Gastroesophageal sphincter (tissue), 4 donors: ENCODE measurements at regions not wholly inside any gene's neighbourhood (a gene's known extent, or its start where the extent isn't known, plus 50 kb on each side); places are given as distances from the start of the nearest gene placed in this dataset.

Source experiments
- ATAC-seq: fragments of 150-250 bp; one replicate; pipeline ENCODE4 v1.9.1; 2016; ENCODE audit warnings: mild to moderate bottlenecking, moderate library complexity
- H3K27ac ChIP-seq, 4 donors: fragments of 200-600 bp; sonication (generic) in 3 of 4; 1 replicate in 3 of 4; 2 replicates in 1 of 4; pipeline ENCODE4 v1.5.1; 2016 to 2019
- H3K27me3 ChIP-seq: fragments of 200-600 bp; sonication (generic); one replicate; pipeline ENCODE4 v1.5.1; 2019
- H3K36me3 ChIP-seq, 2 donors: fragments of 200-600 bp; sonication (generic); one replicate each; pipeline ENCODE4 v1.5.1; 2019; ENCODE audit warnings: control low read depth in 1 of 2
- H3K4me1 ChIP-seq, 3 donors: fragments of 200-600 bp; sonication (generic); 1 replicate in 2 of 3; 2 replicates in 1 of 3; pipeline ENCODE4 v1.5.1; 2016 to 2019; ENCODE audit warnings: control low read depth in 2 of 3
- H3K4me3 ChIP-seq, 2 donors: fragments of 200-600 bp; sonication (generic); one replicate each; pipeline ENCODE4 v1.5.1; 2019; ENCODE audit warnings: mild to moderate bottlenecking in 1 of 2, moderate library complexity in 1 of 2
- H3K9me3 ChIP-seq, 3 donors: fragments of 200-600 bp; sonication (generic); one replicate each; pipeline ENCODE4 v1.5.1; 2017 to 2019; ENCODE audit warnings: control low read depth in 2 of 3
- CTCF ChIP-seq, 4 experiments: fragments of 200-600 bp in 2 of 4; fragments of 450-650 bp in 2 of 4; sonication (generic) in 1 of 4; IDR thresholded peaks; one replicate each; pipeline ENCODE4 v1.5.1; 2017 to 2019; ENCODE audit warnings: antibody characterized with exemption in 4 of 4, mild to moderate bottlenecking in 2 of 4, moderate library complexity in 2 of 4
- EP300 ChIP-seq: sonication (generic); formaldehyde crosslinking; IDR thresholded peaks from one replicate; pipeline ENCODE4 v1.6.1; 2017; ENCODE audit warnings: antibody characterized with exemption, mild to moderate bottlenecking
- POLR2A ChIP-seq, 2 donors: fragments of 450-650 bp; IDR thresholded peaks; one replicate each; pipeline ENCODE4 v1.6.1; 2017; ENCODE audit warnings: antibody characterized with exemption in 2 of 2, mild to moderate bottlenecking in 2 of 2, moderate library complexity in 1 of 2
- POLR2AphosphoS5 ChIP-seq: sonication (generic); formaldehyde crosslinking; IDR thresholded peaks from one replicate; pipeline ENCODE4 v1.6.1; 2017; ENCODE audit warnings: antibody characterized with exemption
- WGBS, 2 donors: methylation state at CpG; one replicate each; pipeline ENCODE4 v1.1.5; 2018; ENCODE audit warnings: low coverage in 1 of 2; 5-methylcytosine and 5-hydroxymethylcytosine counted together

- WGBS, 2 donors = 56 to 87% methylated on average over 1 to 5 of the region's 5 CpGs
- ATAC-seq = no peak
These were observed 324.8 kb downstream of the C12orf50 start for GRCh38 chr12:87704374-87704773.

GRCh38 chr12:87690236-87690810, 338.9 kb downstream of the C12orf50 start:
- Histone ChIP-seq H3K27ac (no peak overlapping the region), H3K4me3 (no peak overlapping the region), H3K36me3 (no peaks in the 10 kb centered on the region), H3K27me3 (no peaks in the 10 kb centered on the region), H3K9me3 (no peaks in the 10 kb centered on the region), H3K4me1 (peaks cover 0 to 7% (median 0%) of the 10 kb centered on the region in 3 donors)
- TF ChIP-seq CTCF (IDR thresholded peaks at IDR 0.05) = no peak
- no peak for TF ChIP-seq EP300
- TF ChIP-seq POLR2A (IDR thresholded peaks at IDR 0.05) = no peak
- no peak for TF ChIP-seq POLR2AphosphoS5
- 76 to 88% methylated on average over 7 of the region's 7 CpGs for WGBS, 2 donors
- no peak for ATAC-seq

More at GRCh38 chr12:87704374-87704773, 324.8 kb downstream of the C12orf50 start:
- no peaks in the 10 kb centered on the region for H3K27me3 ChIP-seq
- no peaks in the 10 kb centered on the region for H3K36me3 ChIP-seq
- TF ChIP-seq EP300 (no peak), POLR2AphosphoS5 (no peak), POLR2A (IDR thresholded peaks at IDR 0.05) (no peak), CTCF (IDR thresholded peaks at IDR 0.05) (no peak)
- no peaks in the 10 kb centered on the region for H3K4me1 ChIP-seq
- no peak overlapping the region for H3K27ac ChIP-seq
- H3K9me3 ChIP-seq = peaks cover 0 to 8% (median 0%) of the 10 kb centered on the region in 3 donors
- H3K4me3 ChIP-seq = no peak overlapping the region

GRCh38 chr12:87689196-87689595, 340.0 kb downstream of the C12orf50 start:
- WGBS, 2 donors = 63 to 79% methylated on average over 2 of the region's 2 CpGs
- Histone ChIP-seq H3K36me3 (no peaks in the 10 kb centered on the region), H3K4me3 (no peak overlapping the region), H3K27ac (no peak overlapping the region), H3K27me3 (no peaks in the 10 kb centered on the region), H3K9me3 (no peaks in the 10 kb centered on the region), H3K4me1 (peaks cover 0 to 7% (median 0%) of the 10 kb centered on the region in 3 donors)
- ATAC-seq = no peak
- TF ChIP-seq POLR2AphosphoS5 = no peak
- no peak for TF ChIP-seq POLR2A (IDR thresholded peaks at IDR 0.05)
- TF ChIP-seq EP300 = no peak
- TF ChIP-seq CTCF (IDR thresholded peaks at IDR 0.05) = no peak

GRCh38 chr12:87687362-87687761, 341.8 kb downstream of the C12orf50 start:
- no peak overlapping the region for H3K27ac ChIP-seq
- H3K4me1 ChIP-seq = peaks cover 0 to 7% (median 0%) of the 10 kb centered on the region in 3 donors
- no peaks in the 10 kb centered on the region for H3K36me3 ChIP-seq
- no peak overlapping the region for H3K4me3 ChIP-seq
- WGBS, 2 donors = 7 to 8% methylated on average over 4 to 6 of the region's 6 CpGs
- H3K27me3 ChIP-seq = no peaks in the 10 kb centered on the region
- H3K9me3 ChIP-seq = no peaks in the 10 kb centered on the region
- TF ChIP-seq CTCF (IDR thresholded peaks at IDR 0.05) (no peak), POLR2AphosphoS5 (no peak), POLR2A (IDR thresholded peaks at IDR 0.05) (no peak), EP300 (no peak)
- no peak for ATAC-seq

- no peak overlapping the region for H3K27ac ChIP-seq
- no peaks in the 10 kb centered on the region for H3K27me3 ChIP-seq
- TF ChIP-seq POLR2A (IDR thresholded peaks at IDR 0.05) = no peak
- TF ChIP-seq POLR2AphosphoS5 = no peak
- TF ChIP-seq CTCF (IDR thresholded peaks at IDR 0.05) = no peak
- TF ChIP-seq EP300 = no peak
- no peak for ATAC-seq
- H3K4me1 ChIP-seq = peaks cover 0 to 7% (median 0%) of the 10 kb centered on the region in 3 donors
- no peaks in the 10 kb centered on the region for H3K36me3 ChIP-seq
- H3K9me3 ChIP-seq = no peaks in the 10 kb centered on the region
- no peak overlapping the region for H3K4me3 ChIP-seq
These were observed 343.5 kb downstream of the C12orf50 start for GRCh38 chr12:87685696-87686095.
